ENCODE measurements at regions not wholly inside any gene's neighbourhood (a gene's known extent, or its start where the extent isn't known, plus 50 kb on each side); places are given as distances from the start of the nearest gene placed in this dataset.
"Not testable (repeated sequence)": the region's sequence is repeated elsewhere in the genome, so short reads cannot be mapped to it uniquely, and the experiment has no call there.

DNA sequence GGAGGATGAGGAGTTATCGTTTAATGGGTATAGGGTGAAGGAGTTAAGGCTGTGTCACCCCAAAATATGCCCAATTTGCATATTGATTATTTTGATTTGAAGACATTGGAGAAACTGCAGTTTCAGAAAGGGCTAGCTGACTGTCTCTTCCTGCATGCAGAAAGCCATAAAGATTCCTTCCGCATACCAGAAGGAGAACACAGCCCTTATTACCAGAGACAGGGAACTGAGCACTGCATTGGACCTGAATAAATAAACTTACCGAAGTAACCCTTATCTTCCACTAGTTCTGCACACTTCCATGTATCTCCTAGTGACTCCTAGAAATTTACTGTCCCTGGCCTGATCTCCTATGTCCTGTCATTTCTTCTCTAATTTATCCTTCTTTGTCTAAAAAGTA lies 821.9 kb upstream of the AUTS2 start:
- no peak overlapping the region for H3K27ac ChIP-seq
- TF ChIP-seq, protein P1, sequence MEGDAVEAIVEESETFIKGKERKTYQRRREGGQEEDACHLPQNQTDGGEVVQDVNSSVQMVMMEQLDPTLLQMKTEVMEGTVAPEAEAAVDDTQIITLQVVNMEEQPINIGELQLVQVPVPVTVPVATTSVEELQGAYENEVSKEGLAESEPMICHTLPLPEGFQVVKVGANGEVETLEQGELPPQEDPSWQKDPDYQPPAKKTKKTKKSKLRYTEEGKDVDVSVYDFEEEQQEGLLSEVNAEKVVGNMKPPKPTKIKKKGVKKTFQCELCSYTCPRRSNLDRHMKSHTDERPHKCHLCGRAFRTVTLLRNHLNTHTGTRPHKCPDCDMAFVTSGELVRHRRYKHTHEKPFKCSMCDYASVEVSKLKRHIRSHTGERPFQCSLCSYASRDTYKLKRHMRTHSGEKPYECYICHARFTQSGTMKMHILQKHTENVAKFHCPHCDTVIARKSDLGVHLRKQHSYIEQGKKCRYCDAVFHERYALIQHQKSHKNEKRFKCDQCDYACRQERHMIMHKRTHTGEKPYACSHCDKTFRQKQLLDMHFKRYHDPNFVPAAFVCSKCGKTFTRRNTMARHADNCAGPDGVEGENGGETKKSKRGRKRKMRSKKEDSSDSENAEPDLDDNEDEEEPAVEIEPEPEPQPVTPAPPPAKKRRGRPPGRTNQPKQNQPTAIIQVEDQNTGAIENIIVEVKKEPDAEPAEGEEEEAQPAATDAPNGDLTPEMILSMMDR (conservative IDR thresholded peaks at IDR 0.05), result no peak
- TF ChIP-seq ZFX (IDR thresholded peaks at IDR 0.05), result no peak

DNA sequence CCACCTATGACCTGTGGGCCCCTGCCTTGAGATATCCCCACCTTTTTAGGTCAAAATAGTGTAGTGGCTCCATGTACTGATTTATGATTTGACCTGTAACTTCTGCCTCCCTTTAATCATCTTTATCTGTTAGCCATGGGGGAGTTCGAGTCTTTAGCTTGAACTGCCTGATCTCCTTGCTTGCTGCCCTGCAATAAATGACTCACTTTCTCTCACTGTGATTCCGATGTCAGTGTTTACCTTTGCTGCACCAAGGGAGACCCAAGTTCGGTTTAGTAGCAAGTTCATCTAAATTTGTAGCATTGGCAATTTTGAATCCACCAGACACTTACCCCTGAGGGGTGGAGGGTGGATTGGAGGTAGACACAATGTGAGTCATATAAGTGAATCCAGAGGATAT lies 814.6 kb upstream of the AUTS2 start:
- TF ChIP-seq, protein P1 (conservative IDR thresholded peaks at IDR 0.05), result no peak
- no peak for TF ChIP-seq ZFX (IDR thresholded peaks at IDR 0.05)
- H3K27ac ChIP-seq, result no peak overlapping the region

DNA sequence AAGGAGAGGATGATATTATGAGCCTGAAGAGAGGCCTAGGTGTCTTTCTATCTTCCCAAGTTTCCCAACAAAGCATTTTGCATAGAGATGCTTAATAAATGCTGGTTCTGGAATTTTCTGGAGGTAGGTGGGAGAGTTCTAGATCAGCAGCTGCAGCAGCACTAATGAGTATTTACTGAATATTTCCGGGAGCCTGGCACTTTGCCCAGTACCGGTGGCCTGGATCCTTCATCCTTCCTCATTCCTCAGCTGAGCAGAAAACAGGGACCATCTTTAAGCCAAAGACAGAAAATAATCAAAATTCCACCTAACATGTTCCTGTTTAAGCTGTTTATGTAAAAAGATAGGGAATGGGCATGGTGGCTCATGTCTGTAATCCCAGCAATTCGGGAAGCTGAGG lies 813.2 kb upstream of the AUTS2 start:
- no peak for TF ChIP-seq ZFX (IDR thresholded peaks at IDR 0.05)
- TF ChIP-seq, protein P1 (conservative IDR thresholded peaks at IDR 0.05), result no peak
- H3K27ac ChIP-seq, result no peak overlapping the region

DNA sequence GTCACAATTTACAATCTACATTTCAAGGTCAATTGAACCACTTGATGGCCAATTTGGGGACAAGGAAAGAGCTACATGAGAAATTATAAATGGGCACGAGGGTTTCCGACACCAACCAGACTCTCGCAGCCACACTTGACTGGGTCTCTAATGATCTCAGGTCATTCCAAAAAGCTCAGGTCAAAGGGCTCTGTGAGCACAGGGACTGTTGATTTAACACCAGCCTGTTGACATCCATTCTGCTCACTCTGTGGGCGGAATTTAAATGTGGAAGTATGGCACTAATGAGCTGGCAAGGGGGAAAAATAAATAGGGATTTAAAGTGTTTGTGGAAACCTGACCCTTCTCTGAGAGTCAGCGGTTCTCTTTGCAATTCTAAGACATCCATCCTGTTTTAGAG lies 810.7 kb upstream of the AUTS2 start:
- TF ChIP-seq, protein P1 (conservative IDR thresholded peaks at IDR 0.05), result no peak
- TF ChIP-seq ZFX (IDR thresholded peaks at IDR 0.05), result no peak
- no peak overlapping the region for H3K27ac ChIP-seq

DNA sequence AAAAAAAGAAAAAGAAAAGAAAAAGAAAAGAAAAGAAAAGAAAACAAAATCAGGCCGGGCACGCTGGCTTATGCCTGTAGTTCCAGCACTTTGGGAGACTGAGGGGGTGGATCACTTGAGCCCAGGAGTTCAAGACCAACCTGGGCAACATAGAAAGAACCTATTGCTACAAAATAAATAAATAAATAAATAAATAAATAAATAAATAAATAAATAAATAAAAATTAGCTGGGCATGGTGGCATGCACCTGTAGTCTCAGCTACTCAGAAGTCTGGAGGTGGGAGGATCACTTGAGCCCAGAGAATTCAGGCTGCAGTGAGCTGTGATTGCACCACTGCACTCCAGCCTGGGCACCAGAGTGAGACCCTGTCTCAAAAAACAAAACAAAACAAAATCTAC lies 809.7 kb upstream of the AUTS2 start:
- H3K27ac ChIP-seq, result not testable (repeated sequence)

DNA sequence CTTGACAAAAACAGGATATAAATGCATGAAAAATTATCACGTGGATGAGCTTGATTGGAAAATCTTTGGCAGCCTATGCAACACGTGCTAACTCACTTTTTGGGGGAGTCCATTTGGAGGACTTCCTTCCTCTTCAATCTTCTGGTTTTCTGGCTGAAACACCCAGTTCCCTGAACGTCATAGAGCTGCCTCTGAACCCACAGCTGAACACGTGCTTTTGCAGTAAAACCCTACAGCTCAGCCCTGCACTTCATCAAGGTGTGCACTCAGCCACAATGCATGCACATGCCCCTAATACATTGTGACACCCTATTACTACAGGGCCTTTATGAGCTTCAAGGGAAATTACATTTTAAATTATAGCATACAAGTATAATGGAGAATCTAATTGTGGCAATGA lies 808.7 kb upstream of the AUTS2 start:
- TF ChIP-seq, protein P1 (conservative IDR thresholded peaks at IDR 0.05), result no peak
- no peak for TF ChIP-seq ZFX (IDR thresholded peaks at IDR 0.05)
- no peak overlapping the region for H3K27ac ChIP-seq

DNA sequence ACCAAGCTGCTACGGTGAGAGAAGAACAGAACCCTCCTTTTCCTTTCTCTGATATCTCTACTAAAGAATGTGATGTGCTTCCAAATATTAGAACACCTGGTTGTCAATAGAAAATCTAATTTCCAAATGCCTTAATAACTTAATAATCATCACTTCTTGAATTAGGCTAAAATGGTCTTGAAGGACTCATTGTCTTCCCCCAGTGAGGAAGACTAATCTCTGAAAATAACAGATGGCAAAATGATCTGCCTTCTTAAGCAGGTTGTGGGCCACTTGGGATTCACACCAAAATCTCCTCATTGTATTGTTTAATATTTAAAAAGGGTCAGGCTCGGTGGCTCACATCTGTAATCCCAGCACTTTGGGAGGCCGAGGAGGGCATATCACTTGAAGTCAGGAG lies 805.9 kb upstream of the AUTS2 start:
- no peak overlapping the region for H3K27ac ChIP-seq
- TF ChIP-seq, protein P1 (conservative IDR thresholded peaks at IDR 0.05), result no peak
- no peak for TF ChIP-seq ZFX (IDR thresholded peaks at IDR 0.05)

DNA sequence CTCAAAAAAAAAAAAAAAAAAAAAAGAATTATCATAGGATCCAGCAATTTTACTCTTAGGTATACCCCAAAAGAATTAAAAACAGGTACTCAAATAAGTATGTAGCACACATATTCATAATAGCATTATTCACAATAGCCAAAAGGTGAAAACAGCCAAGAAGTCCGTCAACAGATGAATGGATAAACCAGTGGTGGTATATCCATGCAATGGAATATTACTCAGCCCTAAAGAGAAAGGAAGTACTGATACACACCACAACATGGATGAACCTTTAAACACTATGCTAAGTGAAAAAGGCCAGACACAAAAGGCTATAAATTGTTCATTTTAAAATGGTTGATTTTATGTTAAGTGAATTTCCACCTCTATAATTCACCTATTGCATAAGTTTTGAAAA lies 804.8 kb upstream of the AUTS2 start:
- TF ChIP-seq, protein P1 (conservative IDR thresholded peaks at IDR 0.05), result no peak
- TF ChIP-seq ZFX (IDR thresholded peaks at IDR 0.05), result no peak
- no peak overlapping the region for H3K27ac ChIP-seq

Data from C4-2B (cell line).